22Rv1 (cell line): ENCODE measurements at regions not wholly inside any gene's neighbourhood (a gene's known extent, or its start where the extent isn't known, plus 50 kb on each side); places are given as distances from the start of the nearest gene placed in this dataset.
"Not testable (repeated sequence)": the region's sequence is repeated elsewhere in the genome, so short reads cannot be mapped to it uniquely, and the experiment has no call there.

Experiments
- H3K27ac ChIP-seq: fragments of 450-650 bp; 2 replicates; pipeline ENCODE4 v1.5.1; 2017
- CTCF ChIP-seq: fragments of 450-650 bp; IDR thresholded peaks from 2 replicates; pipeline ENCODE4 v1.5.1; 2017; ENCODE audit warnings: mild to moderate bottlenecking
- ZFX ChIP-seq: fragments of 450-650 bp; IDR thresholded peaks from 2 replicates; pipeline ENCODE4 v1.6.1; 2017; ENCODE audit warnings: antibody characterized with exemption, borderline replicate concordance

DNA sequence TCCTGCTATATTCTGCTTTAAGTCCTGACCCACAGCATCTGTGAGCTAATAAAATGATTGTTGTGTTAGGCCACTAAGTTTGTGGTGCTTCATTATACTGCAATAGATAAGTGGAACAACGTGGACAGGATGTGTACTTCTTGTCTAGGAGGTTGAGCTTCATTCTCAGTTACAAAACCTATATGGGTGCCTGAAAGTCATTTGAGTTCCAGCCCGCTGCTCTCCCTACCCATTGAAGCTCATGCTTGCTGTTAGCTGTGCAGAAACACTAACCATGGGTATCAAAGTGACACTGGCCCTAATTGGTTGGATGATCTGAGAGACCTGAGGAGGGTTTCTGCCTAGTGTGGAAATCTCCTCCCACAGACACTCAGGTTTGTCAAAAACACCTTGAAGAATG lies 357.2 kb downstream of the PDCD6IP start:
- TF ChIP-seq CTCF = no peak
- TF ChIP-seq ZFX = no peak
- no peak overlapping the region for H3K27ac ChIP-seq

GRCh38 chr3:34157491-34157890 lies 359.1 kb downstream of the PDCD6IP start:
- TF ChIP-seq ZFX (no peak), CTCF (no peak)
- no peak overlapping the region for H3K27ac ChIP-seq

DNA sequence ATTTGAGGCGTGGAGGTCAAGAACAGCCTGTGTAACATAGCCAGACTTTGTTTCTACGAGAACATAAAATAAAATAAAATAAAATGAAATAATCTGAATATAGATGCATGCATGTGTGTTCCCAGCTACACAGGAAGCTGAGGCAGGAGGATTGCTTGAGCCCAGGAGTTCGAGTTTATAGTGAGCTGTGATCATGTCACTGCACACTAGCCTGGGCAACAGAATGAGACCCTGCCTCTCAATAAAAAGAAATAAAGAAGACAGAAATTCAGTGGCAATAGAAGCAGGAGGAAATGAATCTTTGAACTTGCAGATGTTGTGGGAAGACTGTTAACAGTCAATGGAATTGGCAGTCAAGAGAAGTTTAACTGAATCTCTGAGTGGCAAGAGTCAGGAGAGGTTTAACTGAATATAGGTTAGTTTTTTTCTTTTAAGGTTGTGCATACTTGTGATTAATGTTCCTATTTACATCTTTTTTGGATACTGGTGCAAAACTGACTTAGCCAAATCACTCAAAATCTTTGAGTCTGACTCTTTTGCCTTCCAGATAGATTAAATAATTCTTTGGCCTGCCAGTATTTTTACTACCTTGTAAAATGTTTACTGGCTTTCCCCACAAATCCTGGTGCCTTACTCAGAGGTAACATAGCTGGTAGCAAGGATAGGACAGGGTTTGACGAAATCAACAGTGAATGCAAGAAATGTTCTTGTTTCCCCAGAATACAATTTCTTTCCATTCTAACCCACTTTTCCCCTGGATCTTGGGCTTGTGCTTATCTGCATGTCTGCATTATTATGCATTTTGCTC lies 361.4 kb downstream of the PDCD6IP start:
- no peak for TF ChIP-seq ZFX
- no peak for TF ChIP-seq CTCF
- H3K27ac ChIP-seq = no peak overlapping the region

GRCh38 chr3:34169636-34170035 lies 371.2 kb downstream of the PDCD6IP start:
- H3K27ac ChIP-seq = not testable (repeated sequence)

- TF ChIP-seq ZFX = no peak
- TF ChIP-seq CTCF = no peak
- H3K27ac ChIP-seq = no peak overlapping the region
Observed at GRCh38 chr3:34174740-34175139, 376.3 kb downstream of the PDCD6IP start.

DNA sequence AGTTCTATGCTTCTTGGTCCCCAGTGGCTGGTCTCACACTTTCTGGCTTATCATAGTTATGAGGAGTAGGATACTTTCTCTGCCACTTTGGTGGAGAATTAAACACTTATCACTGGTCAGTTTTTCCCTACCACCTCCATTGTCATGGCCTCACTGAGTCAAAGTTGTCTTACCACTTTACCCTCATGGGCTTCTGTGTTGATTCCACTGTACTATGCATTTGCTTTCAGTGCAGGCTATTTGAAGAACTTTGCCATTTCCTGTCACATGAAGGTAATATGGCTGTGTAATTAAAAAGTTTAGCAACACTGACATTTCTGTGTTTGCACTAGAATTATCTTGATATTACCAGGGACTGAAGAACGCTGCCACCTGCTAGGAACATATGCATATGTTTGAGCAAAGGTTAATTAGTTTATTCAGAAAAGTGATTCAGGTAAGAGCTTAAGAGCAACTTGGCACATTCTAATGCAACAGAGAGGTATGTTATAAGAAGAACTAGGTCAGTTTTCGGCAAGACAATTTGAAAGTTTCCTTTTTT lies 377.3 kb downstream of the PDCD6IP start:
- TF ChIP-seq CTCF (no peak), ZFX (no peak)
- no peak overlapping the region for H3K27ac ChIP-seq

DNA sequence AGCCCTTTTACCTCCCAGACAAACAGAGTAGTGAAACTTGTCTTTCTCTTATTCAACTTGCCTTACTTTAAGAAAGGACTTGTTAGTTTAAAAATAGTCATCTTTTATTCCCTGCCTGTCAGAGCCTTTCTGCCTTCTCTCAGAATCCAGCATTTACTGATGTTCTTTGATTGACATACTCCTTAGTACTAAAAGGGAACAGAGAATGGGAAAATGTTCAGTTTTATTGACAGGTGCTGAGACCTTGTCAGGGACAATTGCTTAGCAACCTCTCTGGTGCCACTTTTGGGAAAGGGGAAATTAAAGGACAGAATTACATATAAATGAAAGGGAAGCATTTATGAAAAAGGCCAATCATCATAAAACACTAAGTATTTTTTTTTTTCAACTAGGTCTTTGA lies 378.3 kb downstream of the PDCD6IP start:
- no peak for TF ChIP-seq ZFX
- TF ChIP-seq CTCF = no peak
- no peak overlapping the region for H3K27ac ChIP-seq
